HS-27A (cell line): ENCODE measurements at regions not wholly inside any gene's neighbourhood (a gene's known extent, or its start where the extent isn't known, plus 50 kb on each side); places are given as distances from the start of the nearest gene placed in this dataset.

Experiments used
- DNase-seq: peaks from one replicate; pipeline ENCODE4 v3.0.0-alpha.2; 2012; ENCODE audit warnings: low read depth, missing footprints

DNA sequence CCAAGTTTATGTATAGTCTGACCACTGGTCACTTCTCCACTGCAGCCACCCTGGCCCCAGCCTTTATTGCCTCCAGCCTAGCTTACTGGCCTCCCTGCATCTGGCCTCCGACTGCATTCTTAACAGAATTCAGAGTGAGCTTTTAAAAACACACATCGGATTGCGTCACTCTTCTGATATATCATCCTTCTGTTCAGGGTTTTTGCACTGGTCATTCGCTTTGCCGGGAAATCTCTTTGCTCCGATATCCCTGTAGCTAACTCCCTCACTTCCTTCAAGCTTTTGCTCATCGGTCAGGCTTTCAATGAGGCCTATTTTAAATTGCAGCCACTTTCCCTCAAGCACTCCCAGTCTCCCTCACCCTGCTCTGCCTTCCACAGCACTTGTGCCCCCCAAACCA lies 101.6 kb upstream of the DLX2 start:
- no peak for DNase-seq

GRCh38 chr2:172204762-172205161 lies 102.1 kb upstream of the DLX2 start:
- no peak for DNase-seq

DNA sequence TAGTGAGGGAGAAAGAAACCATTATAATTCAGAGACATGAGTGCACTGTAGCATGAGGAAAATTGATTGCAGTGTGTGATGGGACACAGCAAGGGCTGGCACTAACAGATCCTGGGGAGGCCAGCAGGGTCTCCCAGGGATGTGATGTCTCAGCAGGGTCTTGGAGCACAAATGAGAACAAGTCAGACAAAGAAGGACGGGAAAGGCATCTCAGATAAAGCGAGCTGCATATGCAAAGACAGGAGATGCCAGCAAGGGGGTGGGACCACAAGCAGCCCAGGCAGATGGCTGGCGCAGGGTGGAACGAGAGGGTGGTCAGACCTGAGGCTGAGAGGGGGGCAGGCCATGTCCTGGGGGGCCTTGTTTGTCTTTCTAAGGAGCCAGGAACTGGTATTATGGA lies 102.6 kb upstream of the DLX2 start:
- DNase-seq, result no peak

DNA sequence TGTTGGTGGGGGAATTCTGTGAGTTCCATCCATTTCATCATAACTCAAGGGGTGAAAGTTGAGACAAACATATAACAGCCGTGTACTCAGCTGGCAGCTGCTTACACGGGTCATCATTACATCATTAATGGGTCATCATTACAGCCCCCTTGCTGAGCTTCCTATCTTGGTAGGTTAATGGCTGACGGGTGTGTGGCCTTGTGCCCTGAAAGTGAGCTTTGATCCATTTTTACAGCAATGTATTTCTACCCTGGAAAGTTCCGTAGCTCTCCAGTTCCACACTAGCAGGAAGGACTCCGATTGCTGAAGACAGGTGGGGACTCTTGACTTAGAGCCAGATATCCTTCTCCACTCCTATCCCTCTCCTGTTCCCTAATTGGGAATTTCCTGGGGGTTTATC lies 105.2 kb upstream of the DLX2 start:
- DNase-seq, result no peak

DNA sequence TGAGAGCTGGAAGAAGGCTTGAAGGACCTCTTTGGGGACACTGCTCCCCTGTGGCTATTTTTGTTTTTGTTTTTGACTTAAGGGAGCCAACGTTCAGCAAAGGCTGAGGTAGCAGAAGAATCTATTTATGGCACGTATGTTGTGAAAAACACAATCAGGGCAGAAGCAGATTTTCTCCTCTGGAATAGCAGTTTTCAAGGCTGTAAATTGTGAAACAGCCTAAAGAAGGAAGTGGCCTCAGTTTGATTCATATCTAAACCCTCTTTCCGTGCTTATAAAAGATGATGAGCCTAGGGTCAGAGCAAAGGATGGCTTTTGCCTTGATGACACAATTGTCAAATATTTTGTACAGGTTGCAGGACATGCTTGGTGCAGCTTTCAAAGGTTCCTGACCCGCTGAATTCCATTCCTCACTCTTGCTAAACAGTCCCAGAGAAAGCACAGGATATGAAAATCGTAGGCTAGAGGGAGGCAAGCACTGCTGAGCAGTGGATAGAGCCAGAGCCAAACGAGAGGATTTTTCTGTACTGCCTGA lies 106.2 kb upstream of the DLX2 start:
- no peak for DNase-seq

DNA sequence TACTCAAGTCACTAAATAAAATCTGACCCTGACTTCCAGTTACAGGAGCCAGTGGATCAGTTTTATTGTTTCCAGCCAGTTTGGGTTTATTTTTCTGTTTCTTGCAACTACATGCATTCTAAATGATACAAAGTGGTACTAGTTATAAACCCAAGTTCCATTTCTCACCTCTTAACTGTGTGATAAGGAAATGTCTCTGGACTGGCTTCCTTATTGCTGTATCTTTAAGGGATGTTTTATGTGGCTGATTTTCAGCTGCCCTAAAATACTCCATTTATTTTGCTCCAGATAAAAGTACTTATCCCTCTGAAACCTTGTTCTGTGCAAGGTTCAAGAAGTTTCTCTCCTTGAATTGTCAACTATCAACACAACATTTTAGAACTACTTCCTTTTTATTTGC lies 107.9 kb upstream of the DLX2 start:
- DNase-seq, result no peak

DNA sequence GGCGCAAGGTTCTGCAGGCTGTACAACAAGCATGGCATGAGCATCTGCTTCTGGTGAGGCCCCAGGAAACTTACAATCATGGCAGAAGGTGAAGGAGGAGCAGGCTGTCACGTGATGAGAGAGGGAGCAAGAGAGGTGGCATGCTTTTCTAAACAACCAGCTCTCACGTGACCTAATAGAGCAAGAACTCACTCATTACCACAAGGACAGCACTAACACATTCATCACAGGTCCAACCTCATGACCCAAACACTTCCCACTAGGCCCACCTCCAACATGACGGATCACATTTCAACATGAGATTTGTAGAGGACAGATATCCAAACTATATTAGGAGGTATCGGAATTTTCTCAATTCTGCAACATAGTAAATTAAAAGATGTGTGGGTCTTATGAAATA lies 108.8 kb upstream of the DLX2 start:
- DNase-seq, result no peak

- DNase-seq, result no peak
These were observed 110.6 kb upstream of the DLX2 start for GRCh38 chr2:172213116-172213860.

GRCh38 chr2:172214252-172214651 lies 111.6 kb upstream of the DLX2 start:
- no peak for DNase-seq

DNA sequence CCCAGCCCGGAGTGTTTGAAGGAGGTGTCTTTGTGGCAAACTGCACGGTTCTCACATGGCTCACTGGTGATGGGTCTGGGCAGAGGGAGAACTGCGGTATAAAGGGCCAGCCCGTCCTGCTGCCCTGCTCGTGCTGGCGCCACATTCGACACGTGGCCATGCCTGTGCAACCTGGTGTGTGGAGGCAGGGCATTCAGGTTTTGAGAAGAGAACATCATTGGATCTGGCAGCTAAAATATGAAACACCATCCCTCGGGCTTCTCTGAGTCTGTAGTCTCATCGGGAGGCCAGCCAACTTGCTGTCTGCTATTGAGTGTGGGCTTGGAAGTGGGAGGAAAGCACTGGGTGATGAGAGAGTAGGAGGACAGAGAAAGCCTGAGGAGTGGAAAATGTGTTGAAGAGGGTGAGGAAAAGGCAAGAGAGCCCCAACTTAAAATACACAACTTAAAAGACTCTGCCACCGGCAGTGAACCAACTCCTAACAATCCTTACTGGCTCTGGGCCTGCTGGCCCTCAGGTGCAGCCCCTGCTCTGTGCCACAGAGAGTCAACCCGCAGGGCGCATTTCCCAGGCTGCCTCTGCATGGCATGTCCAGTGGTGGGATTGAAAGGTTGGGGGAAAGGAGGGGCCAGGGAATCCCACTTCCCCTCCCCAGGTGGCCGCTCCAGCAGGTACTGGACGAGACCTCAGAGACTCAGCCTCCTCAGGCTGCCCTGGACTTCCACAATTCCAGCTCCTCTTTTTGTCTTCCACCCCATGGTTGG lies 112.7 kb upstream of the DLX2 start:
- DNase-seq, result no peak

DNA sequence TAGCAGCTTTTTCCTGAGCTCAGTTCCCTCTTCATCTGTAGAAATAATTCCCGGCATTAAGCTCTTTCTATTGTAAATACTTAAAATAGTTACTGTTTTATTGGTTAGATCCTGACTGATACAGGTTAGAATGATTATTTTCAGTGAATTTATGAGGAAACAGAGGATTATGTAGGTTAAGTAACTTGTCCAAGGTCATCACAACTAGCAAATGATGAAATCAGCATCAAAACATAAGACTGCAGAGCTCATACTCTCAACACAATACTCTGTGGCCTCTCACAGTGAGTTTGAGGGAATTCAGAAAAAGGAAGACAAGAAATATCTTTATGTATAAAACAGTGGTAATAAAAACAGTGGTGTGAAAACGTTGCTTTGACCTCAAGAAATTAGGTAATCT lies 113.2 kb upstream of the DLX2 start:
- no peak for DNase-seq

DNA sequence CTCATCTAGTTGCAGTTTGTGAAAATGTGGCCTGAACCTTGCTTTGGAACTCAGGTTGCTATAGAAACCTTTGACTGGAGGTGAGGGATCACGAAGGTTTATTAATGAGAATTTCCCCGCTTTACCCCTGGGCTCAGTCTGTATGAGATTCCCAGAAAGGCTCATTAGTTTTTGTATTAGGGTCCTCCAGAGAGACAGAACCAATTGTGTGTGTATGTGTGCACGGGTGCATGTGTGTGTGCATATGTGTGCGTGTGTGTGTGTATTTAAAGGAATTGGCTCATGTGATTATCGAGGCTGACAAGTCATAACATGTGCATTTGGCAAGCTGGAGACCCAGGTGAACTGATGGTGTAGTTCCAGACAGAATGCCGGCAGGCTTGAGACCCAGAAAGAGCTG lies 113.8 kb upstream of the DLX2 start:
- DNase-seq, result no peak

GRCh38 chr2:172219201-172219600 lies 116.5 kb upstream of the DLX2 start:
- no peak for DNase-seq

DNA sequence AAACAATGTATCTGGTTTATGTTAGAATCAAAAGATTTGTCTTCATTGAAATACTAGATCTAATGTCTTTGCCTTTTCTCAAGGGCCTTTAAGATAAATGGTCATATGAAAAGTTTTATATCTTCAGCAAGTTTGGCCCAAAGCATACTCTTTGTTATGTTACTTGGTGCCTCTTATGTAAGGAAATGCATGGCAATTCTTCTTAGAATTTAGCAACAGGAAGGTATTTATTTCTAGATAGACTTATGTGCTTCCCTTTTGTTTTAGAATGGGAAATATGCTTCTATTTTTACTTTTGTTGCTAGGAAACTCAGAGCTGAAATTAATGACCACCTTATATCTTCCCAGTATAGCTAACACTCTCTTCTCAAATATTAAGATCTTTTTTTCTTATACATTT lies 117.4 kb upstream of the DLX2 start:
- DNase-seq, result no peak

DNA sequence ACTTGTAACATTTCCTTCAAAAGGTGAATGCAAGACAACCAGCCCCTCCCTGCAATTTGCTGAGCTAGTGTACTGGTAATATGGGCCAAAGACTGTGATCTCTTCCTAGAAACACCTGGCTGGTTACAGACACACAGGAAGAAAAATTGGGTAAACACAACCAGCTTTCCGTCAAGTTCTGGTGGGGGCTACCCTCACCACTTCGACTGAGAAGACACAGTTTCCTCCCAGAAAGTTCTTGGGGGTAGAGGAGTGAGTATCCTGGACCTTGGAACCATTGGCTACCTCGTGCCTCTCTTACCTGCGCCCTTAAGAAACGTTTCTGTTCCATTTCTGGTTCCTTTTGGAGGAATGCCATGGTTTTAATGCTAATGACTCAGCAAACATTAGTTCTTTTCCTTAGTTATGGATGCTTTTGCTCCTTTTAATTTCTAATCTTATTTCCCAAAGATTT lies 120.9 kb upstream of the DLX2 start:
- DNase-seq, result no peak

- no peak for DNase-seq
These were observed 123.1 kb upstream of the DLX2 start for GRCh38 chr2:172225786-172226185.

DNA sequence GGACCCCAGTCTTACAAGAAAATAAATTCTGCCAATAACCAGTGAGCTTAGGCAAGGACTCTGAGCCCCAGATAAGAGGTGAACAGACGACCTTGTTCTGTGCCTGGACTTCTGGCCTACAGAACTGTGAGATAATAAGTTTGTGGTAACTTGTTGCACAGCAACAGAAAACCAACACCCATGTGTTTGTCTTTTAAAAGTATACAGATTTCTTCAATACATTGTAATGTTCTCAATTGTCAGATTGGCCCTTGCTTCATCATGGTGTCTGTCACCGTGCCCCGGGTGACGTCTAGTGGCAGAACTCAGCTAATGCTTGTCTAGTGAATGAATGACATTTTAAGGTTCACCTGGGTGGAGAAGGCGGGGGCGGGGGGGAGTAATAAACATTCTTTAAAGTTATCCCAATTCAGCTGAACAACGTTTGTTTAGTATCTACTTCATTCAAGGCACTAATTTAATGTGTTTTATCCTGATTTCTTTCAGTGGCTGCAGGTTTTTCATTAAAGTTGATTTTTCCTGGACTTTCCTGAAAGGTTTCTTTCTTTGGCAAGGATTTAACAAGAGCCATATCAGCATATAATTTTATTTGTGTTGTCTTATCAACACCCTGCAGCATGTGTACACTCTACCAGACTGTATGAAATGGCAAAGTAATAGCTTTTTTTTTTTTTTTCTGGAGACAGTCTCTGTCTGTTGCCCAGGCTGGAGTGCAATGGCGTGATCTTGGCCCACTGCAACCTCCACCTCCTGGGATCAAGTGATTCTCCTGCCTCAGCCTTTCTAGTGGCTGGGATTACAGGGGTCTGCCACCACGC lies 123.8 kb upstream of the DLX2 start:
- DNase-seq, result no peak

GRCh38 chr2:172227719-172228118 lies 125.0 kb upstream of the DLX2 start:
- DNase-seq, result no peak

- DNase-seq, result no peak
These were observed 125.6 kb upstream of the DLX2 start for GRCh38 chr2:172228177-172228808.

- DNase-seq, result no peak
These were observed 126.4 kb upstream of the DLX2 start for GRCh38 chr2:172229125-172229524.

DNA sequence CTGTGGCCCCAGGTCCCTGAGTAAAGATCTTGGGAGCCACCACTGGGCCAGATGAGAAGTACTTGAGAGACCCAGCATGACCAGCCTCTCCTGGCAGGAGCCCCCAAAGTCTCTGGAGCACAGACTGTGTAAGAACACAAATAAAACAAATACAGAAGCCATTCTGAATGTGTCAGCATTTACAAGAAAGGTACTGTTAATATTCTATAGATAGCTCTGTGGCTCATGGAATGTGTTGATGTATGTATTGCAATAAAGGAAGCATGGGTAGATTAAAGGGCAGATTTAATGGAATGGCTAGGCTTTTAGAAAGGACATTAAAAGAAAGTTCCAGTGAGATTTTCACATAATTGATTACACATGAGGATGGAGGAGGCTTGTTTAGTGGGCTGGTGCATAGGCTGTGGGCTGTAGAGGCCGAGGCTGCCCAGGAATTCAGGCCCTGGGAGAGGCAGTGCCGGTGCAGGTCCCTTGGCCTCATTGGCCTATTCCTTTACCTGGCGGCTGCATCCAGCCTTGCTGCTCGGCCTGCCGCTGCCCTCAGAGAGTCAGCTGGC lies 127.7 kb upstream of the DLX2 start:
- DNase-seq, result no peak
